ENCODE measurements at regions not wholly inside any gene's neighbourhood (a gene's known extent, or its start where the extent isn't known, plus 50 kb on each side); places are given as distances from the start of the nearest gene placed in this dataset.

DNA sequence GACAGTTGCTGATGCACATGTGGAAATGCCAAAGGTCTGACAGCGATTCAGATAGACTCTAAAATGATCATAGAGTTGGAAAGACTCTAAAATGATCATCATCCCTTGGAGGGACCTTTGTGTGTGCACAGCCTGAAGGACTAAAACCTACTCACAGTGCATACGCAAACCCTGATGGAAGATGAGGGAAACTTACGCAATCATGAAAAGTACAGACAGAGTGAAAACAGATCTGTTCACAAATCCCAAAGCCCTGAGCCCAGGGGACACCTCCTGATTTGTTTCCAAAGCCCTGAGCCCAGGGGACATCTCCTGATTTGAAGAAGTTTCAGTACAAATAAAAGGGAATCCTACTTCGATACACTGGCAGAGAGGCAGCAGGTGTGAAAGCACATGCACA, 79.3 kb upstream of the PROX1 start:
- FAIRE-seq: no peak

DNA sequence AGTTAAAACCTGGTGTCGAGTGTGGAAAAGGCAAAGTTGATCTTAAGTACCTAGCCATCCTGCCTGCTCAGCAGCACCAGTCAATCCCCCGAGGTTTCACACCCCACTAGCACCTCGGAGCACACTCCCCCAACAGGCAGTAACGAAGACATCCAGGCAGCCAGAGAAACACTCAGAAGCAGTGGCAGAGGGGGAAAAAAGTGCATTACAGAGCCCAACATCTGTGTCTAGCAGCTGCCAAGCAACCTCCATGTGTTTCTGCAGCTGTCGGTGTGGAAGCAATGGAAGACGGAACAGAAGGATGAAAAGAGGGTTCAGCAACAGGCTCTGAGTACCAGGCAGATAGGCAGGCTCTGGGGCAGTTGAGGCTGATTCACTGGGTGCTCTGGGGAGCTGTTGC, 73.4 kb upstream of the PROX1 start:
- no peak for FAIRE-seq

DNA sequence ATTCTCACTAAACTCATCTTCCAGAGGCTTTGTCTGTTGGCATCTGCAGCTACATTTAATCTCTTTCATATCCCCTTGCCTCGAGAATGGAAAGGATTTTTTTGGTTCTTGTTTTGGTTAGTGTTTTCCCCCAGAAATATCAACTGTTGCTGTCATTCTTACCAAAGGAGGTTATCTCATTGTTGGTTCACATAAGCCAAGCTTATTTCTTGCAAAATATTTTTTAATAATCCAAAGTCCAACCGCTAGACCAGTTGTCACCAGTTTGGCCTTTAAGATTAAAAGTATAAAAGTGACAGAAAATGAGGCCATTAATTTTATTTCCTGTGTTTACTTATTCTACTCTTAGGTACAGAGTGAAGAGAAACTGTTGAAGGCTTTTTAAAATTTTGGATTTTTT, 66.5 kb upstream of the PROX1 start:
- no peak for FAIRE-seq

DNA sequence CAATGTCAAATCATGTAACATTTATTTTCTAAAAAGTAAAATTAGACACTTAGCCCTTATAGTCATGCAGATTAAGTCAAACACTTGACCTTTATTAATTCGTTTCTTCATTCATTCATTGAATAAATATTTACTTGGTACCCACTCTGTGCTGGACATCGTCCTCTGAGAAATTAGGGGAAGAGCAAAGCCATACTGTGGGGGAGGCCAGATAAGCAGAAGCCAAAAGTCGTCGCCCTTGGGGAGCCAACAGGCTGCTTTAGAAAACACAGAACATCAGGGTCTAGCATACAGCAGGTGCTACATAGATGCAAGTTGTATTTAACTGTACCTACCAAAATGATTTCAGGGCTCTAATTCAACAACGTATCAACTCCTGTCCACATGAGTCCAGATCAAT, 66.1 kb upstream of the PROX1 start:
- no peak for FAIRE-seq

DNA sequence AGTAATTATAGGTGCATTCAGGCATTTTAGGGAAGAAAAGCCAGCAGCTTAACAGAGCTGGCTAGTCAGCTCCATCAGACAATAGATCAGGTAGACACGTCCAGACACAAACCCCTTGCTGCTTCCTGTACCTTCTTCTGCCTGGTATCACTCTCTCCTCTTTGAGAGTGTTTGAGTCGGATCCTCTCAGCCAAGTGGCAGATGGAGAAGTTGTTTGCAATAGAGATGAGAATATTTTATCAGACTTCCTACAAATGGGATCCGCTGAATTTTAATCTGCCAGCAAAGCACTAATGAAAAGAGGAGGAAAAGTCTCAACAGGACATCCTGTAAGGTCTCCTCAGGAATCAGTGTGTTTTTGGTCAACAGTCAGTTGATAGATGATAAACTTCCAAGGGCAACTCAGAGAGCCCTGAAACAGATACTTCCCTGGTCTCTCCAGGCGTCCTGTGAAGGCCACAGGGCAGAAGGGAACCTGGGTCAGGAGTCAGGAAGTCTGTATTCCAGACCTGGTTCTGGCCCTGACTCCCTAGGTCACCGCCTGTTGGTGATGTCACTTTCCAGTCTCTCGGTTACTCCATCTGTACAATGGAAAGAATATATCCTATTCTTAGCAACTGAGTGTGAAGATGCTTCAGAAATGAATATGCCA, 62.1 kb upstream of the PROX1 start:
- FAIRE-seq: no peak

DNA sequence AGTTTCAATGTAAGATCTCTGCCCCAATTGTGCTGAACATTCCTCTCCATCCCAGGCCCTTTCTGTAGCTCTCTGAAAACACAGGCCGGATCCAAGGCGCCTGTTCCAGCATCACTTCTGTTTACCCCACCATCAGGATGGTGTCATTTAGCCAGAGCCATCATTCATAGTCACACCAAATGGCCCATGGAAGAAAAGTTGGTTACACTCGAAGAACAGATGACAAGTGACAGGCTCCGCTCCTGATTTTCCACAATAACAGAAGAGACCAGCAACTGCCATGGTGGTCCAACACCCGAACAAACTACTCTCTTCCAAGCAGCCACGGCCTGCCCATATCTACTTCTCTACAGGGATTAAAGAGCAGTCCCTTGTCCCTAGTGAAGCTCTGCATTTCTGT, 59.9 kb upstream of the PROX1 start:
- no peak for FAIRE-seq

DNA sequence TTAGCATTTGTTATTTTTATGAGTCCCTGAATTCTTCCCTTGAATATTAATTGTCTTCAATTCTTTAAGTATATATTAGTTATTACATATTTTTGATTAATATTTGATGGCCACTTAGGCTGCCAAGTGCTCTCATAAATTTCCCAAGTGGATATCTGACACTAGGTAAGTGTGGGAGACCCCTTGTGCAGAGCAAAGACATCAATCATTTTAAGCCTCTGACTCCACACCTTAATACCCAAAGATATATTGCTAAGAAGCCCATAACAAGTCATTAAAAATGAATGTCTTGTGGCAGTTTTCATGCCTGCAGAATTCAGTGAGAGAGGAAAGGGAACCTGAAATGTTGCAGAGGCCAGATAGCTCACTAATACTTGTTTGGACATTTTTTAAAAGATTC, 58.4 kb upstream of the PROX1 start:
- FAIRE-seq: no peak

DNA sequence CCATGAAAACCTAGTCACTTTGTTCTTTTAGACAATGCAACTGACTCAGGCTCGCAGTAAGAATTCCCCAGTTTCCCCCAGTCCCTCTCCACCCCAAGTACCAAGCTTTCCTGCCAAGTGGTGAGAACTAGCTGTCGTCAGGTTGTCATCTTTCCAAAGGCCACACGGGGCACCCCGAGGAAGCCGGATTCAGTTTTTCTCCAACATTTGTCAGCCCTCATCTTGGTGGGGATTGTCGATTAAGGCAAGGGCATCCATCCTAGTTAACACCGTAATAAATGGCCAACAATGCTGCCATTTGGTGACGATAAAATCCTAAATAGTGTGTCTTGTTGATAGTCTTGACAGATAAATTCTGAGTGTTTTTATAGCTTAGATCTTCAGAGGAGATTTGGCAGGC, 55.9 kb upstream of the PROX1 start:
- FAIRE-seq: no peak

DNA sequence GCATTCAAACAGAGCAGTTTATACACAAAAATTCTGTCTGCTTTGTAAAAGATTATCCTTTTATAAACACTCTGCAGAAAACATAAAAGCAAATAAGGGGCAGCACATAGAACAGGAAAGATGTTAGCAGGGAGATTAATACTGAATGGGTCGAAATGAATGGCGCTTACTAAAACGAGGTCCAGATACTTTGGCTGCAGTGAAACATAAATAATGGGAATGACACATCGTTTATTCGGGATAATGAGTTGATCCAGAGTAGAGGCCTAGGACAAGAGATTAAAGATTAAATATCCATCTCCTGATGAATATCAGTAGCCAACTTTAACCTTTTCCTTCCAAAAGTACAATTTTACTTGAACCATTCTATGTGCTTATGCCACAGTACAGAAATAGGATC, 54.4 kb upstream of the PROX1 start:
- FAIRE-seq: no peak

DNA sequence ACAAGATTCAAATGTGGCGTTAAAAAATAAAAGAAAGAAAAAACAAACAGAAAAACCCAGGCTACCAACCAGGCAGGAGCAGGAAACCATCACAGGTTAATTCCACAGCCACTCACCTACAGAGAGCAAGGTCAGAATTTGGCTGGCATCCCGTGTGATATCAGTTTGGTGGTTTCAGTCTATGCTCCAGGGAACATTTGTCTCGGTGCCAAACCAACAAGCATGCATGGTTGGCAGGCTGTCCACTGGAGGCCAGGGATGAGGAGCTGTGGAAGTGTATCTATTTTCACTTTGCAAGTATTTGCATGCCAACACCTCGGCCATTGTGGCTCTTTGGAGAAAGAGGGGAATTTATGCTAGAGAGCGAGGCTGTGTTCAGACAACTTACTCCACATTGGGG, 53.1 kb upstream of the PROX1 start:
- FAIRE-seq: no peak

DNA sequence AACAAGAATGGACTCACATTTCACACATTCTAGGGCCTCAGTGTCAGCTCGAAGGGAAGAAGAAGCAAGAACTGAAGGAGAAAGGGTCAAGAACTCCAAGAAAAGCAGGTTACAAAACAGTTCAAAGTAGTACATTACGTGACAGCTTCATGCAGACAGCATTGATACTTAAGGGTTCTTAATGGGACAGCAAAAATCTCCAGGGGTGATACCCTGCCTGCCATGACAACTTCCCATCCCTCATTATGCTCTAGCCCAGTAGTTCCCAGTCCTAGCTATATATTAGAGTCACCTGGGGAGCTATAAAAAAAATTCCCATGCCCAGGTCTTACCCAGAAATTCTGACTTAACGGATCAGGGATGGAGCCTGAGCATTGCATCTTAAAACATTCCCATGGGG, 51.2 kb upstream of the PROX1 start:
- no peak for FAIRE-seq

Data from islet of Langerhans (tissue), 1 donor.